ENCODE measurements at regions not wholly inside any gene's neighbourhood (a gene's known extent, or its start where the extent isn't known, plus 50 kb on each side); places are given as distances from the start of the nearest gene placed in this dataset.

GRCh38 chr3:146746190-146746589, 141.0 kb upstream of the PLSCR5 start:
- TF ChIP-seq CTCF (conservative IDR thresholded peaks at IDR 0.05; ENCODE audit: low read depth in 2 of 2) (no peak), POLR2AphosphoS5 (IDR thresholded peaks at IDR 0.05; ENCODE audit: low read depth) (no peak), EZH2 (IDR thresholded peaks at IDR 0.05; ENCODE audit: low read depth, unreplicated experiment) (no peak), REST (IDR thresholded peaks at IDR 0.05; ENCODE audit: unreplicated experiment) (no peak), JUNB (IDR thresholded peaks at IDR 0.05; ENCODE audit: unreplicated experiment) (no peak), EZH2phosphoT487 (IDR thresholded peaks at IDR 0.05; ENCODE audit: unreplicated experiment) (no peak), STAT1 (IDR thresholded peaks at IDR 0.05; ENCODE audit: unreplicated experiment) (no peak), CREB1 (CRISPR knock-in tag; IDR thresholded peaks at IDR 0.05; ENCODE audit: low read depth) (no peak), ZNF331 (CRISPR knock-in tag; IDR thresholded peaks at IDR 0.05; ENCODE audit: low read depth) (no peak), NANOG (IDR thresholded peaks at IDR 0.05; ENCODE audit: borderline replicate concordance) (no peak)
